Heart left ventricle (tissue), 16 donors: ENCODE measurements at regions not wholly inside any gene's neighbourhood (a gene's known extent, or its start where the extent isn't known, plus 50 kb on each side); places are given as distances from the start of the nearest gene placed in this dataset.

Experiments used
- ATAC-seq, 4 donors: fragments of 200-7000 bp; cut with Tn5 transposase; one replicate each; pipeline ENCODE4 v1.9.1; 2020 to 2022; ENCODE audit warnings: moderate library complexity in 4 of 4, mild to moderate bottlenecking in 3 of 4, moderate number of reproducible peaks in 1 of 4
- DNase-seq, 5 donors: peaks; one replicate each; pipeline ENCODE4 v3.0.0-alpha.2; 2020
- H3K27ac ChIP-seq, 12 donors: fragments of 200-600 bp; sonication (generic) in 4 of 12; one replicate each; pipeline versions ENCODE4 v1.5.0 to v1.8.0; 2016 to 2022; ENCODE audit warnings: mild to moderate bottlenecking in 2 of 12
- H3K27me3 ChIP-seq, 9 donors: fragments of 200-600 bp; sonication (generic) in 2 of 9; one replicate each; pipeline versions ENCODE4 v1.5.1 to v1.8.0; 2016 to 2022; ENCODE audit warnings: mild to moderate bottlenecking in 3 of 9
- H3K36me3 ChIP-seq, 9 donors: fragments of 200-600 bp; sonication (generic) in 2 of 9; one replicate each; pipeline versions ENCODE4 v1.5.0 to v1.8.0; 2018 to 2022; ENCODE audit warnings: mild to moderate bottlenecking in 2 of 9
- H3K4me1 ChIP-seq, 12 donors: fragments of 200-600 bp; sonication (generic) in 4 of 12; one replicate each; pipeline versions ENCODE4 v1.5.0 to v1.8.0; 2016 to 2022; ENCODE audit warnings: mild to moderate bottlenecking in 3 of 12
- H3K4me3 ChIP-seq, 12 donors: fragments of 200-600 bp; sonication (generic) in 4 of 12; one replicate each; pipeline versions ENCODE4 v1.5.0 to v1.8.0; 2017 to 2022; ENCODE audit warnings: mild to moderate bottlenecking in 9 of 12, moderate library complexity in 4 of 12
- H3K9me3 ChIP-seq, 12 donors: fragments of 200-600 bp; sonication (generic) in 4 of 12; one replicate each; pipeline versions ENCODE4 v1.5.0 to v1.8.0; 2016 to 2022; ENCODE audit warnings: mild to moderate bottlenecking in 1 of 12
- CTCF ChIP-seq, 12 donors: fragments of 200-600 bp; sonication (generic) in 4 of 12; IDR thresholded peaks; one replicate each; pipeline versions ENCODE4 v1.5.0 to v1.8.0; 2018 to 2022; ENCODE audit warnings: antibody characterized with exemption in 12 of 12, mild to moderate bottlenecking in 5 of 12
- POLR2A ChIP-seq, 2 donors: fragments of 450-650 bp; IDR thresholded peaks; one replicate each; pipeline ENCODE4 v1.6.1; 2017; ENCODE audit warnings: antibody characterized with exemption in 2 of 2, mild to moderate bottlenecking in 2 of 2, moderate library complexity in 2 of 2
- WGBS, 4 donors: extraction: QIAGEN DNeasy Blood & Tissue Kit in 2 of 4; methylation state at CpG; one replicate each; pipeline versions ENCODE4 v1.1.5 to v1.1.7; 2013 to 2018; 5-methylcytosine and 5-hydroxymethylcytosine counted together
- intact Hi-C, 10 donors: fragments of 100-400 bp; cut with DNase I; formaldehyde crosslinking; loops; one replicate each; pipeline versions ENCODE4 v1.11.1 to v1.14.2; 2022
- donor health status: ischemic (EF 13 %, LVEDD 7.1; RV severe dilation, severe dysfunction).
- donor health status: healthy with polysubstance abuse.
- donor health status: DM: no; HTN: yes; CAD: no.
- donor health status: DM: no; HTN: no; CAD: no.
- donor health status: ischemic (EF 25% LVEDD 6.9; RV normal size, moderate dysfunction).
- donor health status: ischemic (EF 25% LVEDD 5.7; RV mildly dilated, moderate dysfunction).
- donor health status: healthy.
- donor health status: DM: yes; HTN: yes; CAD: no.
- donor health status: ischemic (EF 35%, LVEDD 5.7; RV mildly dilated, moderate dysfunction).
- donor health status: nonischemic (EF 11% LVEDD 7.7; RV severe dilation, severe dysfunction).
- donor health status: DM: yes; HTN: yes; CAD: no.
- donor health status: PGD.
- donor health status: ischemic (EF 29% LVEDD 5.4; RV normal size, mild dysfunction).
- donor health status: nonischemic (EF 23%, LVEDD 6.1; RV moderate dilation, normal function).

DNA sequence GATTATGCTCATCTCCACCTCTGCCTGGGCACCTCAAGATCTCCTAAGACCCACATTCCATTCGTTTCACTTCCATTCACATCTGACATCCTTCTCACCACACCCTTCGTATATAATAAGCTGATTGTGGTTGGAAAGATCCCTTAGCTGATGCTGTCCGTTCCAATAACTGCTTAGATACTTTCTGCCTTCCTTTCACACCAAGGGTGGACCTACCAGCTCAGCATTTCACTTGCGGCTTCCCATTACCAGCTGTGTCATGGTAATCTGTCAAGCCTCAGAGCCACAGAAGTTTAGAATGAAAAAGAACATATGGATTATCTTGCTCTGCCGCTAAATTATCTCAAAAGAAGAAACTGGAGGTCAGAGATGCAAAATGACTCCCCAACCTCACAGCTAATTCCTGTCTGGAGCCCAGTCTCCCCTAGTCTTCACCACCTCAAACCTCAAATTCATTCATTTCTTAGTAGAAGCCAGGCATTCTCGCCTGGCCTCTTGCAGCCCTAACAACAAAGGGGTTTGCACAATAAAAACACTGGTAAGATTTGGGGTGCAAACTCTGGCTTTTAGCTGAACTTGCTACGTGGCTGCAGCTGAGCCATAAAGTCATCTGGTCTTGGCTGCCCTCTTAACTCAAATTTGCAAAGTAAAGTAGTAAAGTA lies 182.8 kb upstream of the HS3ST3A1 start:
- peaks cover 0 to 6% (median 0%) of the 10 kb centered on the region in 12 donors for H3K9me3 ChIP-seq
- no peak for TF ChIP-seq POLR2A (IDR thresholded peaks at IDR 0.05)
- no peak for TF ChIP-seq CTCF (IDR thresholded peaks at IDR 0.05)
- H3K4me3 ChIP-seq = no peak overlapping the region
- no peaks in the 10 kb centered on the region for H3K36me3 ChIP-seq
- DNase-seq (no peak), ATAC-seq (no peak)
- H3K27ac ChIP-seq = no peak overlapping the region
- intact Hi-C loops = no loop called here
- WGBS, 4 donors = 62 to 74% (median 70%) methylated on average over 7 of the region's 7 CpGs
- H3K4me1 ChIP-seq = peaks cover 0 to 6% (median 0%) of the 10 kb centered on the region in 12 donors
- H3K27me3 ChIP-seq = no peaks in the 10 kb centered on the region

- Histone ChIP-seq H3K9me3 (peaks cover 0 to 16% (median 0%) of the 10 kb centered on the region in 12 donors), H3K27me3 (no peaks in the 10 kb centered on the region), H3K27ac (no peak overlapping the region), H3K36me3 (no peaks in the 10 kb centered on the region), H3K4me1 (peaks cover 0 to 6% (median 0%) of the 10 kb centered on the region in 12 donors), H3K4me3 (no peak overlapping the region)
- WGBS, 4 donors = 72 to 82% (median 77%) methylated on average over 9 of the region's 9 CpGs
- DNase-seq (no peak), ATAC-seq (no peak)
- intact Hi-C loops = no loop called here
- TF ChIP-seq CTCF (IDR thresholded peaks at IDR 0.05) (no peak), POLR2A (IDR thresholded peaks at IDR 0.05) (no peak)
Observed at GRCh38 chr17:13785981-13786598, 184.4 kb upstream of the HS3ST3A1 start.

DNA sequence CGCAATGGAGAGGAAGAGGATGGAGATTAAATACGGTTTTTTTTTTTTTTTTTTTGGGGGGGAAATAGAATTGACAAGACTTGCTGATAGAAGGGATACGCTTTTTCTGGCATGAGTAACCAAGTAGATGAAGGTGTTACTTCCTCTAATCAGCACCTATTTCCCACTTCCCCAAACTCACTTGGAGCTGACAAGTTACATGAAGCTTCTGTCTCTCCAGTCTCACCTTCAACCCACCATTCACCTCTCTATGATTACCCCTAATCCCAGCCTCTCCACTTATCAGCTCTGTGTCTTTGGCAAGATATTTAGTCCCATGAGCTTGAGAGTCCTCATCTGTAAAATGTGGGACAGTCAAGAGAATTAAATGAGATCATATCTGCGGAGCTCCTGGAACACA lies 185.9 kb upstream of the HS3ST3A1 start:
- Histone ChIP-seq H3K4me1 (peaks cover 0 to 11% (median 0%) of the 10 kb centered on the region in 12 donors), H3K27ac (no peak overlapping the region), H3K27me3 (no peaks in the 10 kb centered on the region), H3K9me3 (peaks cover 0 to 15% (median 0%) of the 10 kb centered on the region in 12 donors), H3K4me3 (no peak overlapping the region), H3K36me3 (no peaks in the 10 kb centered on the region)
- TF ChIP-seq POLR2A (IDR thresholded peaks at IDR 0.05) (no peak), CTCF (IDR thresholded peaks at IDR 0.05) (no peak)
- no peak for ATAC-seq
- intact Hi-C loops = no loop called here
- WGBS, 4 donors = 41 to 53% (median 47%) methylated on average over 4 of the region's 4 CpGs
- DNase-seq = no peak

DNA sequence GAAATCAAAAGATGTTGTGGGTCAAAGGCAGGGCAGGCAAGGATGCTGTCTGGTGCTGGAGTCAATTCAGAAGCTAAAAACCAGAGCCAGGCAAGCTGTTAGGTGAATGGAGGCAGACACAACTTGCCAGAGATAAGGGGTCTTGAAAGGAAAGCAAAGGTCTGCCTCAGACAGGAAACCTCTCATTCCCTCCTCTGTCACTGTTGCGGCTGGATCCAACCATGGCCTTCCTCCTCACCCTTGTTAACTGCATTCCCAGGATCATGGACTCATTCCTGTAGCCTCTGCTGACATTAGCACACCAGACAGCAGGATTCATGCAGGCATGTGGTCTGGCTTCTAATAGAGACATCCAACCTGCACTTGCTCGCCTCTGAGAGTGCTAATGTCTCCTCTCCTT lies 186.7 kb upstream of the HS3ST3A1 start:
- Histone ChIP-seq H3K36me3 (no peaks in the 10 kb centered on the region), H3K27ac (peak overlapping the region in 5 of 12 donors; percentile 10 to 44 (median 31)), H3K27me3 (no peaks in the 10 kb centered on the region), H3K4me3 (no peak overlapping the region), H3K9me3 (peaks cover 0 to 15% (median 0%) of the 10 kb centered on the region in 12 donors), H3K4me1 (peaks cover 0 to 14% (median 0%) of the 10 kb centered on the region in 12 donors)
- DNase-seq (peak in 2 of 5 donors; percentile 21 to 34), ATAC-seq (peak; percentile 34 to 74 (median 64))
- WGBS, 4 donors = 11 to 22% (median 17%) methylated on average over 2 of the region's 2 CpGs
- intact Hi-C loops = no loop called here
- no peak for TF ChIP-seq CTCF (IDR thresholded peaks at IDR 0.05)
- no peak for TF ChIP-seq POLR2A (IDR thresholded peaks at IDR 0.05)
